ENCODE measurements at regions not wholly inside any gene's neighbourhood (a gene's known extent, or its start where the extent isn't known, plus 50 kb on each side); places are given as distances from the start of the nearest gene placed in this dataset.

GRCh38 chr2:129730979-129731378 is 248.5 kb upstream of the RAB6C start:
- no peaks in the 10 kb centered on the region for H3K36me3 ChIP-seq
- no peak overlapping the region for H3K27ac ChIP-seq
- no peak overlapping the region for H3K4me3 ChIP-seq (replicated peaks in 1 of 3)
- no peaks in the 10 kb centered on the region for H3K4me1 ChIP-seq
- DNase-seq, result no peak
- intact Hi-C loops (cut with DNase I), result no loop called here
- no peak for TF ChIP-seq POLR2A (IDR thresholded peaks at IDR 0.05)
- TF ChIP-seq, protein P1, sequence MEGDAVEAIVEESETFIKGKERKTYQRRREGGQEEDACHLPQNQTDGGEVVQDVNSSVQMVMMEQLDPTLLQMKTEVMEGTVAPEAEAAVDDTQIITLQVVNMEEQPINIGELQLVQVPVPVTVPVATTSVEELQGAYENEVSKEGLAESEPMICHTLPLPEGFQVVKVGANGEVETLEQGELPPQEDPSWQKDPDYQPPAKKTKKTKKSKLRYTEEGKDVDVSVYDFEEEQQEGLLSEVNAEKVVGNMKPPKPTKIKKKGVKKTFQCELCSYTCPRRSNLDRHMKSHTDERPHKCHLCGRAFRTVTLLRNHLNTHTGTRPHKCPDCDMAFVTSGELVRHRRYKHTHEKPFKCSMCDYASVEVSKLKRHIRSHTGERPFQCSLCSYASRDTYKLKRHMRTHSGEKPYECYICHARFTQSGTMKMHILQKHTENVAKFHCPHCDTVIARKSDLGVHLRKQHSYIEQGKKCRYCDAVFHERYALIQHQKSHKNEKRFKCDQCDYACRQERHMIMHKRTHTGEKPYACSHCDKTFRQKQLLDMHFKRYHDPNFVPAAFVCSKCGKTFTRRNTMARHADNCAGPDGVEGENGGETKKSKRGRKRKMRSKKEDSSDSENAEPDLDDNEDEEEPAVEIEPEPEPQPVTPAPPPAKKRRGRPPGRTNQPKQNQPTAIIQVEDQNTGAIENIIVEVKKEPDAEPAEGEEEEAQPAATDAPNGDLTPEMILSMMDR (IDR thresholded peaks at IDR 0.05), result no peak
- no peaks in the 10 kb centered on the region for H3K9me3 ChIP-seq
- no peaks in the 10 kb centered on the region for H3K27me3 ChIP-seq
- 92 to 94% methylated on average over 4 of the region's 4 CpGs for WGBS, 2 donors

DNA sequence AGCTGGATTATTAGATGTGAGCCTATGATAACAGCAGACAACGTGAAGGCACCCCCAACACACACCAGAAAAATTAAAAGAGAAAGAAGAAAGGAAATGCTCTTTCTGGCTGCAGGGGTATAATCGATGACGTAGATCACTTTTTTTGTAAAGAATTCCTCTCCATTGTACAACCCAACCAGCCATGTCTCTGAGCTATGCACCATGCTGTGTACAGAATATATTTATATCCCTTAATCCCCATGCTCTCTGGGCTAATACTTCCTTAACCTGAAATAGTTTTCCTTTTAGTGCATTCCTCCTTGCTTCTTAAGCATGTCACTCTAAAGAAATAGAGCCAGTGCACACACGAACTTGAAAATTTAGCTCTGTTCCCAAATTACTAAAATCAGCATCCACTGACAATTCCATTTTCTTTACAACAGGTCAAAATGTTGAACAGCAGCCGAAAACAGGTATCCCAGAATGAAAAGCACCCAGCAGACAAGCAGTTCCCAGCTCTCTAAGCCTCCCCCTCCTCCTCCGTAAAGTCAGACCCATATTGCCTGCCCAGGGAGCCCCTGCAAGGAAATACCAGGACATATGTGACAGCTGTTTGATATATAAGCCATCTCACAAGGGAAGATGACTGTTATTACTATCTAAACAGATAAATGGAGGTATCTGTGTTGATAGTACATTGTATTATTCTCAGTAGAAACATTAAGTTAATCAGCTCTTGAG is 247.4 kb upstream of the RAB6C start:
- H3K27me3 ChIP-seq, result no peaks in the 10 kb centered on the region
- TF ChIP-seq POLR2A (IDR thresholded peaks at IDR 0.05), result no peak
- TF ChIP-seq, protein P1 (IDR thresholded peaks at IDR 0.05), result no peak
- no peak overlapping the region for H3K27ac ChIP-seq
- 71% methylated on average over 6 of the region's 6 CpGs for WGBS, 2 donors
- H3K9me3 ChIP-seq, result no peaks in the 10 kb centered on the region
- intact Hi-C loops (cut with DNase I), result no loop called here
- H3K36me3 ChIP-seq, result no peaks in the 10 kb centered on the region
- H3K4me3 ChIP-seq (replicated peaks in 1 of 3), result no peak overlapping the region
- no peak for DNase-seq
- no peaks in the 10 kb centered on the region for H3K4me1 ChIP-seq

DNA sequence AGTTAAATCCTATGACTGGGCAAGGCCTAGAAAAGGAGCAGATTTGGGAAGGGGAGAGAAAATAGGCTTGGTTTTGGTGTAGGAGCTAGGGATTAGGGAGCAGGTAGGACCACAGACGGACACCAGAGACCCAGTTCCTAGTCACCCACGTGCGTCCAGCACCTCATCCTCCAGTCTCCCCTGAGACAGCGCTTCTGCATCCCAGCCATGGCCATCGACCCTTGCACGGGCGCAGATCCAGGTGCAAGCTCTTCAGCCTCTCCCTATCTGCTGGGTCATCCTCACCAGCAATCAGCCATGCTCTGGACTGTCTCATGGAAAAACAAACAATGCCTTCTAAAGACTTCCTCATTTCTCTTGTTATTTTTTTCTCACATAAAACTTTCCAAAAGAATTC is 246.8 kb upstream of the RAB6C start:
- intact Hi-C loops (cut with DNase I), result no loop called here
- TF ChIP-seq, protein P1 (IDR thresholded peaks at IDR 0.05), result no peak
- TF ChIP-seq POLR2A (IDR thresholded peaks at IDR 0.05), result no peak
- Histone ChIP-seq H3K9me3 (no peaks in the 10 kb centered on the region), H3K4me3 (replicated peaks in 1 of 3) (no peak overlapping the region), H3K27me3 (no peaks in the 10 kb centered on the region), H3K4me1 (no peaks in the 10 kb centered on the region), H3K27ac (no peak overlapping the region), H3K36me3 (no peaks in the 10 kb centered on the region)
- DNase-seq, result no peak
- 80 to 84% methylated on average over 7 of the region's 7 CpGs for WGBS, 2 donors

DNA sequence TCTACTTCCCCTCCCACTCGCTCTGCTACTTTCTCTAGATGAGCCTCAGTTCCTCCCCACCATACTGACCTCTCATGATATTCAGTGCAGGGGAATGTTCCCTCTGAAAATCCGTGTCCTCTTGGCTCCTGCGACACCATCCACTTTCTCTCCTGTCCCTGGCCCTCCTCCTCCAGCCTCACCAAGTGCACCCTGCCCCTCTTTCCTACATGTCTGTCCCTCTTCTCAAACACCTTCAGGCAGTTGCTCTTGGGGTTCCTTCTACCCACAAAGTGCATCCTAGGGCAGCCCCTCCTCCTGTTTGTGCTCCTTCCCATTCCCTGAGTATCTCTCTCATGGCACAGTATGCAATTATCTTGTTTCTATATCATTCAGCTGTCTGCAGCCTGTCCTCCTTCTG is 246.4 kb upstream of the RAB6C start:
- no peak overlapping the region for H3K27ac ChIP-seq
- TF ChIP-seq, protein P1 (IDR thresholded peaks at IDR 0.05), result no peak
- no peak for TF ChIP-seq POLR2A (IDR thresholded peaks at IDR 0.05)
- no peaks in the 10 kb centered on the region for H3K27me3 ChIP-seq
- H3K9me3 ChIP-seq, result no peaks in the 10 kb centered on the region
- no peak overlapping the region for H3K4me3 ChIP-seq (replicated peaks in 1 of 3)
- no peak for DNase-seq
- 86% methylated on average over 3 of the region's 3 CpGs for WGBS, 2 donors
- no peaks in the 10 kb centered on the region for H3K4me1 ChIP-seq
- intact Hi-C loops (cut with DNase I), result no loop called here
- H3K36me3 ChIP-seq, result no peaks in the 10 kb centered on the region

- no peaks in the 10 kb centered on the region for H3K27me3 ChIP-seq
- WGBS, 2 donors, result 60 to 78% methylated on average over 2 of the region's 2 CpGs
- DNase-seq, result no peak
- H3K4me1 ChIP-seq, result no peaks in the 10 kb centered on the region
- intact Hi-C loops (cut with DNase I), result no loop called here
- H3K27ac ChIP-seq, result no peak overlapping the region
- no peaks in the 10 kb centered on the region for H3K9me3 ChIP-seq
- H3K4me3 ChIP-seq (replicated peaks in 1 of 3), result no peak overlapping the region
- no peaks in the 10 kb centered on the region for H3K36me3 ChIP-seq
- TF ChIP-seq, protein P1 (IDR thresholded peaks at IDR 0.05), result no peak
- no peak for TF ChIP-seq POLR2A (IDR thresholded peaks at IDR 0.05)
Measured at GRCh38 chr2:129733579-129733978, 245.9 kb upstream of the RAB6C start.

Measured in thyroid gland (tissue), 4 donors.